ENCODE measurements at regions not wholly inside any gene's neighbourhood (a gene's known extent, or its start where the extent isn't known, plus 50 kb on each side); places are given as distances from the start of the nearest gene placed in this dataset.

GRCh38 chr5:117093653-117094052, 519.0 kb upstream of the SEMA6A start:
- DNase-seq, result no peak

- no peak for DNase-seq
Measured at GRCh38 chr5:117089001-117089400, 514.4 kb upstream of the SEMA6A start.

GRCh38 chr5:117088176-117088575, 513.6 kb upstream of the SEMA6A start:
- no peak for DNase-seq

- DNase-seq, result no peak
Measured at GRCh38 chr5:117084067-117084466, 509.4 kb upstream of the SEMA6A start.

- no peak for DNase-seq
Measured at GRCh38 chr5:117082977-117083376, 508.4 kb upstream of the SEMA6A start.

- no peak for DNase-seq
Measured at GRCh38 chr5:117077142-117077541, 502.5 kb upstream of the SEMA6A start.

- no peak for DNase-seq
Measured at GRCh38 chr5:117072439-117072838, 497.8 kb upstream of the SEMA6A start.

- DNase-seq, result no peak
Measured at GRCh38 chr5:117065800-117066199, 491.2 kb upstream of the SEMA6A start.

- no peak for DNase-seq
Measured at GRCh38 chr5:117065161-117065560, 490.5 kb upstream of the SEMA6A start.

- DNase-seq, result no peak
Measured at GRCh38 chr5:117060099-117060498, 485.5 kb upstream of the SEMA6A start.

- DNase-seq, result no peak
Measured at GRCh38 chr5:117058740-117059139, 484.1 kb upstream of the SEMA6A start.

GRCh38 chr5:117055517-117055916, 480.9 kb upstream of the SEMA6A start:
- DNase-seq, result no peak

- DNase-seq, result no peak
Measured at GRCh38 chr5:117054911-117055310, 480.3 kb upstream of the SEMA6A start.

- no peak for DNase-seq
Measured at GRCh38 chr5:117054141-117054540, 479.5 kb upstream of the SEMA6A start.

- no peak for DNase-seq
Measured at GRCh38 chr5:117041926-117042595, 467.4 kb upstream of the SEMA6A start.

GRCh38 chr5:117039035-117039434, 464.4 kb upstream of the SEMA6A start:
- DNase-seq, result no peak

- no peak for DNase-seq
Measured at GRCh38 chr5:117027384-117027783, 452.8 kb upstream of the SEMA6A start.

GRCh38 chr5:117020999-117021398, 446.4 kb upstream of the SEMA6A start:
- no peak for DNase-seq

GRCh38 chr5:117013280-117013877, 438.8 kb upstream of the SEMA6A start:
- DNase-seq, result no peak

- no peak for DNase-seq
Measured at GRCh38 chr5:117010574-117010973, 436.0 kb upstream of the SEMA6A start.

GRCh38 chr5:116998024-116998423, 423.4 kb upstream of the SEMA6A start:
- no peak for DNase-seq

GRCh38 chr5:116992681-116993080, 418.1 kb upstream of the SEMA6A start:
- no peak for DNase-seq

GRCh38 chr5:116989995-116990394, 415.4 kb upstream of the SEMA6A start:
- DNase-seq, result no peak

- no peak for DNase-seq
Measured at GRCh38 chr5:116982035-116982434, 407.4 kb upstream of the SEMA6A start.

GRCh38 chr5:116980581-116980980, 406.0 kb upstream of the SEMA6A start:
- DNase-seq, result no peak
